ENCODE measurements at regions not wholly inside any gene's neighbourhood (a gene's known extent, or its start where the extent isn't known, plus 50 kb on each side); places are given as distances from the start of the nearest gene placed in this dataset.

- H3K79me2 ChIP-seq (ENCODE audit: control insufficient read depth, low read length), result no peaks in the 10 kb centered on the region
- no peak overlapping the region for H3K4me3 ChIP-seq (ENCODE audit: low read length)
- no peak overlapping the region for H3K27ac ChIP-seq (ENCODE audit: low read depth, low read length)
- H3K9me3 ChIP-seq (ENCODE audit: control insufficient read depth, insufficient read depth, low read length), result peaks cover 3% of the 10 kb centered on the region; the same call in 1 of the 2 replicates
- H3K4me1 ChIP-seq (ENCODE audit: control insufficient read depth, low read length), result peaks cover 34% of the 10 kb centered on the region
- no peak overlapping the region for H3K4me2 ChIP-seq (ENCODE audit: low read length)
- H3F3A ChIP-seq (ENCODE audit: control insufficient read depth, insufficient read depth), result peaks cover 4% of the 10 kb centered on the region
- H4K20me1 ChIP-seq (ENCODE audit: control insufficient read depth, insufficient read depth, low read depth, low read length), result peaks cover 7% of the 10 kb centered on the region
- H3K9me2 ChIP-seq (replicated peaks; ENCODE audit: control insufficient read depth, low read length), result no peaks in the 10 kb centered on the region
- H3K36me3 ChIP-seq (ENCODE audit: control insufficient read depth, low read length), result peaks cover 18% of the 10 kb centered on the region
- TF ChIP-seq EZH2phosphoT487 (IDR thresholded peaks at IDR 0.05; ENCODE audit: borderline replicate concordance, low read length), result no peak
- TF ChIP-seq CTCF (IDR thresholded peaks at IDR 0.05; ENCODE audit: low read depth, low read length, poor library complexity, severe bottlenecking), result no peak
- no peaks in the 10 kb centered on the region for H3K27me3 ChIP-seq (ENCODE audit: control insufficient read depth, low read length)
Observed at GRCh38 chr12:124461851-124462623, 105.4 kb downstream of the NCOR2 start.

- no peaks in the 10 kb centered on the region for H3K79me2 ChIP-seq (ENCODE audit: control insufficient read depth, low read length)
- no peaks in the 10 kb centered on the region for H3K9me2 ChIP-seq (replicated peaks; ENCODE audit: control insufficient read depth, low read length)
- H3K9me3 ChIP-seq (ENCODE audit: control insufficient read depth, insufficient read depth, low read length), result peaks cover 3% of the 10 kb centered on the region; the same call in 1 of the 2 replicates
- TF ChIP-seq EZH2phosphoT487 (IDR thresholded peaks at IDR 0.05; ENCODE audit: borderline replicate concordance, low read length), result no peak
- TF ChIP-seq CTCF (IDR thresholded peaks at IDR 0.05; ENCODE audit: low read depth, low read length, poor library complexity, severe bottlenecking), result no peak
- H3K27ac ChIP-seq (ENCODE audit: low read depth, low read length), result no peak overlapping the region
- H3K27me3 ChIP-seq (ENCODE audit: control insufficient read depth, low read length), result no peaks in the 10 kb centered on the region
- H3K4me2 ChIP-seq (ENCODE audit: low read length), result no peak overlapping the region
- H3K4me1 ChIP-seq (ENCODE audit: control insufficient read depth, low read length), result peaks cover 34% of the 10 kb centered on the region
- no peaks in the 10 kb centered on the region; the same call in 1 of the 2 replicates for H3F3A ChIP-seq (ENCODE audit: control insufficient read depth, insufficient read depth)
- H4K20me1 ChIP-seq (ENCODE audit: control insufficient read depth, insufficient read depth, low read depth, low read length), result peaks cover 7% of the 10 kb centered on the region
- no peak overlapping the region for H3K4me3 ChIP-seq (ENCODE audit: low read length)
- peaks cover 18% of the 10 kb centered on the region for H3K36me3 ChIP-seq (ENCODE audit: control insufficient read depth, low read length)
Observed at GRCh38 chr12:124461241-124461673, 106.2 kb downstream of the NCOR2 start.

- no peaks in the 10 kb centered on the region; the same call in 1 of the 2 replicates for H3F3A ChIP-seq (ENCODE audit: control insufficient read depth, insufficient read depth)
- no peak overlapping the region for H3K4me2 ChIP-seq (ENCODE audit: low read length)
- H3K4me3 ChIP-seq (ENCODE audit: low read length), result no peak overlapping the region
- H3K4me1 ChIP-seq (ENCODE audit: control insufficient read depth, low read length), result peaks cover 32% of the 10 kb centered on the region
- H4K20me1 ChIP-seq (ENCODE audit: control insufficient read depth, insufficient read depth, low read depth, low read length), result peaks cover 9% of the 10 kb centered on the region
- no peak for TF ChIP-seq CTCF (IDR thresholded peaks at IDR 0.05; ENCODE audit: low read depth, low read length, poor library complexity, severe bottlenecking)
- TF ChIP-seq EZH2phosphoT487 (IDR thresholded peaks at IDR 0.05; ENCODE audit: borderline replicate concordance, low read length), result no peak
- H3K9me2 ChIP-seq (replicated peaks; ENCODE audit: control insufficient read depth, low read length), result no peaks in the 10 kb centered on the region
- peaks cover 3% of the 10 kb centered on the region; the same call in 1 of the 2 replicates for H3K9me3 ChIP-seq (ENCODE audit: control insufficient read depth, insufficient read depth, low read length)
- H3K27me3 ChIP-seq (ENCODE audit: control insufficient read depth, low read length), result no peaks in the 10 kb centered on the region
- peaks cover 15% of the 10 kb centered on the region for H3K36me3 ChIP-seq (ENCODE audit: control insufficient read depth, low read length)
- no peak overlapping the region for H3K27ac ChIP-seq (ENCODE audit: low read depth, low read length)
- no peaks in the 10 kb centered on the region for H3K79me2 ChIP-seq (ENCODE audit: control insufficient read depth, low read length)
Observed at GRCh38 chr12:124460771-124461170, 106.6 kb downstream of the NCOR2 start.
